Right lobe of liver (tissue), 6 donors: ENCODE measurements at regions not wholly inside any gene's neighbourhood (a gene's known extent, or its start where the extent isn't known, plus 50 kb on each side); places are given as distances from the start of the nearest gene placed in this dataset.

Experiments
- ATAC-seq, 4 donors: fragments of 200-7000 bp; cut with Tn5 transposase; one replicate each; pipeline ENCODE4 v1.9.1; 2020; ENCODE audit warnings: mild to moderate bottlenecking in 4 of 4, moderate library complexity in 4 of 4
- DNase-seq, 3 donors: peaks; one replicate each; pipeline ENCODE4 v3.0.0-alpha.2; 2020
- H3K27ac ChIP-seq, 3 donors: fragments of 200-600 bp; one replicate each; pipeline ENCODE4 v1.8.0; 2022
- H3K27me3 ChIP-seq, 2 donors: fragments of 200-600 bp; one replicate each; pipeline ENCODE4 v1.8.0; 2022
- H3K36me3 ChIP-seq, 4 donors: fragments of 200-600 bp; sonication (generic) in 1 of 4; one replicate each; pipeline versions ENCODE4 v1.5.1 to v1.8.0; 2017 to 2022; ENCODE audit warnings: control low read depth in 1 of 4
- H3K4me1 ChIP-seq, 4 donors: fragments of 200-600 bp; sonication (generic) in 1 of 4; one replicate each; pipeline versions ENCODE4 v1.5.1 to v1.8.0; 2017 to 2022; ENCODE audit warnings: control low read depth in 1 of 4
- H3K4me3 ChIP-seq, 3 donors: fragments of 200-600 bp; one replicate each; pipeline ENCODE4 v1.8.0; 2022
- H3K9me3 ChIP-seq, 4 donors: fragments of 200-600 bp; sonication (generic) in 1 of 4; one replicate each; pipeline versions ENCODE4 v1.5.1 to v1.8.0; 2017 to 2022; ENCODE audit warnings: control low read depth in 1 of 4
- CTCF ChIP-seq, 4 donors: fragments of 200-600 bp in 3 of 4; fragments of 450-650 bp in 1 of 4; IDR thresholded peaks; one replicate each; pipeline versions ENCODE4 v1.5.1 to v1.8.0; 2016 to 2022; ENCODE audit warnings: antibody characterized with exemption in 4 of 4, mild to moderate bottlenecking in 2 of 4
- POLR2A ChIP-seq: fragments of 450-650 bp; IDR thresholded peaks from one replicate; pipeline ENCODE4 v1.6.1; 2017; ENCODE audit warnings: antibody characterized with exemption, mild to moderate bottlenecking
- WGBS: methylation state at CpG from one replicate; pipeline ENCODE4 v1.1.6; 2018; ENCODE audit warnings: low coverage, low lambda C conversion rate; ENCODE audit not compliant: insufficient coverage; ENCODE audit errors: missing lambda C conversion rate; 5-methylcytosine and 5-hydroxymethylcytosine counted together
- intact Hi-C, 2 donors: fragments of 100-400 bp; cut with DNase I; formaldehyde crosslinking; loops; one replicate each; pipeline versions ENCODE4 v1.11.2 to v1.14.1; 2022
- donor health status: DM: no; HTN: yes; CAD: no.
- donor health status: DM: no; HTN: no; CAD: no.
- donor health status: DM: no; HTN: no; CAD: no.
- donor health status: DM: no; HTN: yes; CAD: no.
- donor health status: DM: no; HTN: yes; CAD: no.

DNA sequence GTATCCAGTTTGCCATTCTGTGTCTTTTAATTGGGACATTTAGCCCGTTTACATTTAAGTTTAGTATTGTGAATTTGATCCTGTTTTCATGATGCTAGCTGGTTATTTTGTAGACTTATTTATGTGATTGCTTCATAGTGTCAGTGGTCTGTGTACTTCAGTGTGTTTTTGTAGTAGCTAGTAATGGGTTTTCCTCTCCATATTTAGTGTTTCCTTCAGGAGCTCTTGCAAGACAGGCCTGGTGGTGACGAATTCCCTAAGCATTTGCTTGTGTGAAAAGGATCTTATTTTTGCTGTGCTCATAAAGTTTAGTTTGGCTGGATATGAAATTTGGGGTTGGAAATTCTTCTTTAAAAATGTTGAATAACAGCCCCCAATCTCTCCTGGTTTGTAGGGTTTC lies 69.2 kb upstream of the PDC start:
- Histone ChIP-seq H3K4me1 (no peaks in the 10 kb centered on the region), H3K27me3 (no peaks in the 10 kb centered on the region), H3K36me3 (no peaks in the 10 kb centered on the region), H3K27ac (no peak overlapping the region), H3K9me3 (no peaks in the 10 kb centered on the region), H3K4me3 (no peak overlapping the region)
- DNase-seq (no peak), ATAC-seq (no peak)
- 52% methylated on average over 2 of the region's 2 CpGs for whole genome bisulfite sequencing
- TF ChIP-seq POLR2A (no peak), CTCF (IDR thresholded peaks at IDR 0.05) (no peak)
- intact Hi-C loops: no loop called here

DNA sequence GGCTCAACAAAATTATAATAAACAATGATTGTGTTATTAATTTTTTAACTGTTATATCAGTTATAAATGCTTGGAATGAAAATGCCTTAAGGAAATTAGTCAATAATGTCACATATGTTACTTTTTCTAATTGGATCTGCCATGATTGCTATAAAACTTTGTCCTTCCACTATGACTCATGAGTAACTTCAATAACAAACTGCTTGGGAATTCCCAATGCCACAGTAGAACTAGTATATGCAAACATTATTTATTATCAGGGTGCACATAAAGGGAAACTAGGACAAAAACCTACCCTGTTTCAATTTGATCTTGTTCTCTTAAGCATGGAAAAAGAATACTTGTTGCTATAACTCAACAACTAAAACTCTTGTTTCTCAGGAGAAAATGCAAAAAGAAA lies 59.1 kb upstream of the PDC start:
- no peaks in the 10 kb centered on the region for H3K9me3 ChIP-seq
- TF ChIP-seq CTCF (IDR thresholded peaks at IDR 0.05) (no peak), POLR2A (no peak)
- DNase-seq (no peak), ATAC-seq (no peak)
- H3K36me3 ChIP-seq: no peaks in the 10 kb centered on the region
- H3K27me3 ChIP-seq: no peaks in the 10 kb centered on the region
- H3K4me1 ChIP-seq: no peaks in the 10 kb centered on the region
- intact Hi-C loops: no loop called here
- no peak overlapping the region for H3K27ac ChIP-seq
- H3K4me3 ChIP-seq: no peak overlapping the region

DNA sequence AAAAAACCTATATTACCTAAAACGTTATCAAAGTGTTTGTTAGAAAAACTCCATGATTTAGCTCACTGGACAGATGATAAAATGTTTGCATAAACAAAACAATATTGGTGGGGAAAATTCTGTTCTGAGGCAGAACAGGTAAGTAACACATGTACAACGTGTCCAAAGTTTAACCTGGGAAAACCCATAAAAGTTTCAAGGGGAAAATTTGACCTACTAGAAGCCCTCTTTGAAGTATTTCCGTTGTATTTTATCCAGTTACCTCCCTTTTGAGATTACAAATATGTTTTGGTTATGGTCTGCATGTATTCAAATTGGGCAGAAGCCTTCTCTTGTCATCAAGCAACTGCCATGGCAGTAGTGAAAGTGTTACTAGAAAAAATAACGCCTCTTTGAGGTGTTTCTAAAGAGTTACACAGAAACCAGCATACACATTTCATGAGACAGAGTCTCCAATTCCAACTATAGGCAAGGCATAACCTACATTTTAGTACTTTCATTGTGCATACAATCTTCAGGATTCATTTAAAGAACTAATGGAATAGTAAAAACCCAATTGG lies 58.0 kb upstream of the PDC start:
- no peaks in the 10 kb centered on the region for H3K27me3 ChIP-seq
- 60% methylated on average over 4 of the region's 4 CpGs for WGBS
- H3K36me3 ChIP-seq: no peaks in the 10 kb centered on the region
- DNase-seq (no peak), ATAC-seq (no peak)
- intact Hi-C loops: no loop called here
- no peaks in the 10 kb centered on the region for H3K4me1 ChIP-seq
- H3K4me3 ChIP-seq: no peak overlapping the region
- no peaks in the 10 kb centered on the region for H3K9me3 ChIP-seq
- TF ChIP-seq POLR2A: no peak
- no peak overlapping the region for H3K27ac ChIP-seq

DNA sequence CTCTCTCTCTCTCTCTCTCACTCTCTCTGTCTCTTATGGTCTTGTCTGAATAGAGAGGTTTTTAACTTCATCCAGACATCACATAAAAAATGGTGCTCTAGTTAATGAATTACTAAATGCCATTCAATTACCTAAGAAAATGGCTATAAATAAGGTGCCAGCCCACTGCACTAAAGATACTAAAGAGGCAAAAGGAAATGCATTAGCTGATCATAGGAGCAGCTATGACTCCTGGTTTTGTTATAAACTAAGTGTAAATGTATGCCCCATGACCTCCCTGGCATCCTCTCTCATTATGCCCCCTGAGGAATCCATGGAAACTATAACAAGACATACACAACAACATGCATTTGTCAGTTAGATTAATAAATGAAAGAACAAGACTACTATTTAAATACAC lies 57.5 kb upstream of the PDC start:
- no peak for TF ChIP-seq CTCF (IDR thresholded peaks at IDR 0.05)
- TF ChIP-seq POLR2A: no peak
- no peak overlapping the region for H3K4me3 ChIP-seq
- no peak overlapping the region for H3K27ac ChIP-seq
- H3K36me3 ChIP-seq: no peaks in the 10 kb centered on the region
- no peaks in the 10 kb centered on the region for H3K9me3 ChIP-seq
- no peaks in the 10 kb centered on the region for H3K4me1 ChIP-seq
- intact Hi-C loops: no loop called here
- DNase-seq: no peak
- no peak for ATAC-seq
- no peaks in the 10 kb centered on the region for H3K27me3 ChIP-seq

DNA sequence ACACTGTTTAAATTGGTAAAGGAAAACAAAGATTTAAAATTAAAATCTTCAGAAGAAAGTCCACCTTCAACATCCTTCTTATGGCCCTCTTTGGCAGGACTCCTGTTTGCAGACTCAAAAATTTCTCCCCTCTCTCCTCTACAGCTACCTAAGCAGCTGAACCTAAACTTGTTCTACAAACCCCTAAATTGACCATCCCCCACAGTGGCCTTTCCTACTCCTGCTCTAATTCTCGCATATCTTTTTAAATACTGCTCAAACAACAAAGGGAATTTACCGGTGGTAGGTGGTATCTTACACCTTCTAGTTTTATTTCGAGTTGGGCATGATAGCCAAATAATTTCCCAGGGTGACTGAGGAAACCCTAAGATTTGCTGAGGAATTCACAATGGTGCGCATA lies 53.5 kb upstream of the PDC start:
- no peak for DNase-seq
- Histone ChIP-seq H3K27ac (no peak overlapping the region), H3K9me3 (no peaks in the 10 kb centered on the region), H3K36me3 (no peaks in the 10 kb centered on the region), H3K27me3 (no peaks in the 10 kb centered on the region), H3K4me3 (no peak overlapping the region), H3K4me1 (no peaks in the 10 kb centered on the region)
- 70% methylated on average over 4 of the region's 4 CpGs for WGBS
- intact Hi-C loops: no loop called here
- TF ChIP-seq CTCF (IDR thresholded peaks at IDR 0.05) (no peak), POLR2A (no peak)
- ATAC-seq: no peak
